Natural killer cell (primary cell): ENCODE measurements at regions not wholly inside any gene's neighbourhood (a gene's known extent, or its start where the extent isn't known, plus 50 kb on each side); places are given as distances from the start of the nearest gene placed in this dataset.
"Not testable (repeated sequence)": the region's sequence is repeated elsewhere in the genome, so short reads cannot be mapped to it uniquely, and the experiment has no call there.

ENCODE experiments used
- ATAC-seq, 3 donors: fragments of 150-1000 bp in 2 of 3; fragments of 200-7000 bp in 1 of 3; cut with Tn5 transposase; 1 replicate in 1 of 3; 2 replicates in 2 of 3; pipeline ENCODE4 v1.10.0; 2021; ENCODE audit warnings: mild to moderate bottlenecking in 2 of 3, moderate library complexity in 2 of 3
- DNase-seq, 2 donors: peaks; one replicate each; pipeline versions ENCODE4 v3.0.0 to v3.0.0-alpha.2; 2013 to 2021; ENCODE audit warnings: mixed read lengths in 1 of 2
- H3K27ac ChIP-seq: one replicate; pipeline ENCODE4 v1.5.1; 2013; ENCODE audit warnings: mild to moderate bottlenecking, low read length
- H3K27me3 ChIP-seq: one replicate; pipeline ENCODE4 v1.6.1; 2013; ENCODE audit warnings: low read length; ENCODE audit not compliant: control insufficient read depth, insufficient read depth
- H3K36me3 ChIP-seq: one replicate; pipeline ENCODE4 v1.6.1; 2013; ENCODE audit warnings: low read length; ENCODE audit not compliant: control insufficient read depth, insufficient read depth
- H3K4me1 ChIP-seq: one replicate; pipeline ENCODE4 v1.6.1; 2013; ENCODE audit warnings: low read length; ENCODE audit not compliant: control insufficient read depth, insufficient read depth
- H3K4me3 ChIP-seq: one replicate; pipeline ENCODE4 v1.5.1; 2013; ENCODE audit warnings: low read length
- H3K9me3 ChIP-seq: one replicate; pipeline ENCODE4 v1.6.1; 2013; ENCODE audit warnings: low read length; ENCODE audit not compliant: control insufficient read depth, insufficient read depth
- H3K27ac Mint-ChIP-seq, 2 donors: one replicate each; pipeline ENCODE4 v1.8.0; 2022; ENCODE audit warnings: mild to moderate bottlenecking in 2 of 2, mixed read lengths in 2 of 2, moderate library complexity in 1 of 2
- H3K27me3 Mint-ChIP-seq, 2 donors: one replicate each; pipeline ENCODE4 v1.8.0; 2022; ENCODE audit warnings: low read depth in 2 of 2, mixed read lengths in 2 of 2
- H3K36me3 Mint-ChIP-seq: one replicate; pipeline ENCODE4 v1.8.0; 2022; ENCODE audit warnings: mixed read lengths
- H3K4me1 Mint-ChIP-seq, 2 donors: one replicate each; pipeline ENCODE4 v1.8.0; 2022; ENCODE audit warnings: mixed read lengths in 2 of 2
- H3K4me3 Mint-ChIP-seq: one replicate; pipeline ENCODE4 v1.8.0; 2022; ENCODE audit warnings: mild to moderate bottlenecking, moderate library complexity, mixed read lengths
- H3K9me3 Mint-ChIP-seq, 2 donors: one replicate each; pipeline ENCODE4 v1.8.0; 2022; ENCODE audit warnings: mixed read lengths in 2 of 2
- CTCF ChIP-seq: fragments of 200-600 bp; IDR thresholded peaks from one replicate; pipeline ENCODE4 v1.8.0; 2022; ENCODE audit warnings: antibody characterized with exemption
- WGBS: methylation state at CpG from one replicate; pipeline ENCODE4 v1.1.7; 2013; ENCODE audit warnings: missing lambda C conversion rate; ENCODE audit not compliant: insufficient coverage; 5-methylcytosine and 5-hydroxymethylcytosine counted together
- intact Hi-C: fragments of 100-400 bp; cut with micrococcal nuclease; formaldehyde crosslinking; loops from one replicate; pipeline ENCODE4 v1.14.2; 2022

- WGBS: 88% methylated on average over 1 of the region's 1 CpG
- Mint-ChIP-seq H3K4me1 (no peaks in the 10 kb centered on the region), H3K36me3 (no peaks in the 10 kb centered on the region), H3K4me3 (no peak overlapping the region), H3K9me3 (peaks cover 0 to 2% of the 10 kb centered on the region in 2 donors), H3K27me3 (no peaks in the 10 kb centered on the region), H3K27ac (no peak overlapping the region)
- intact Hi-C loops: no loop called here
- H3K4me1 ChIP-seq: no peaks in the 10 kb centered on the region
- H3K9me3 ChIP-seq: no peaks in the 10 kb centered on the region
- H3K4me3 ChIP-seq: no peak overlapping the region
- H3K36me3 ChIP-seq: no peaks in the 10 kb centered on the region
- ATAC-seq (no peak), DNase-seq (no peak)
- no peaks in the 10 kb centered on the region for H3K27me3 ChIP-seq
- H3K27ac ChIP-seq: no peak overlapping the region
- TF ChIP-seq CTCF: no peak
Measured at GRCh38 chr5:86689103-86689729, 71.5 kb downstream of the COX7C start.

- WGBS: 68% methylated on average over 1 of the region's 1 CpG
- no peaks in the 10 kb centered on the region for H3K4me1 Mint-ChIP-seq
- no peak overlapping the region for H3K27ac ChIP-seq
- H3K4me3 ChIP-seq: no peak overlapping the region
- no peak for TF ChIP-seq CTCF
- no peak overlapping the region for H3K27ac Mint-ChIP-seq
- H3K27me3 ChIP-seq: no peaks in the 10 kb centered on the region
- no peaks in the 10 kb centered on the region for H3K36me3 Mint-ChIP-seq
- ATAC-seq: no peak
- no peak overlapping the region for H3K4me3 Mint-ChIP-seq
- no peaks in the 10 kb centered on the region for H3K4me1 ChIP-seq
- DNase-seq: no peak
- peaks cover 0 to 3% of the 10 kb centered on the region in 2 donors for H3K27me3 Mint-ChIP-seq
- H3K36me3 ChIP-seq: no peaks in the 10 kb centered on the region
- no peaks in the 10 kb centered on the region for H3K9me3 ChIP-seq
- H3K9me3 Mint-ChIP-seq: peaks cover 3 to 4% of the 10 kb centered on the region in 2 donors
- intact Hi-C loops: no loop called here
Measured at GRCh38 chr5:86709157-86709881, 91.6 kb downstream of the COX7C start.

- WGBS: 68% methylated on average over 2 of the region's 2 CpGs
- Histone ChIP-seq H3K4me3 (no peak overlapping the region), H3K27ac (no peak overlapping the region), H3K9me3 (no peaks in the 10 kb centered on the region), H3K4me1 (no peaks in the 10 kb centered on the region), H3K36me3 (no peaks in the 10 kb centered on the region), H3K27me3 (no peaks in the 10 kb centered on the region)
- Mint-ChIP-seq H3K4me1 (no peaks in the 10 kb centered on the region), H3K9me3 (peaks cover 0 to 2% of the 10 kb centered on the region in 2 donors), H3K27me3 (no peaks in the 10 kb centered on the region), H3K4me3 (no peak overlapping the region), H3K36me3 (no peaks in the 10 kb centered on the region), H3K27ac (no peak overlapping the region)
- no peak for TF ChIP-seq CTCF
- DNase-seq (no peak), ATAC-seq (no peak)
- intact Hi-C loops: no loop called here
Measured at GRCh38 chr5:86716121-86716520, 98.4 kb downstream of the COX7C start.

GRCh38 chr5:86731319-86732117 lies 113.8 kb downstream of the COX7C start:
- intact Hi-C loops, H3K27ac Mint-ChIP-seq, H3K9me3 ChIP-seq, H3K4me3 Mint-ChIP-seq, H3K27ac ChIP-seq, H3K4me3 ChIP-seq, H3K4me1 ChIP-seq, H3K36me3 Mint-ChIP-seq, H3K27me3 ChIP-seq, ATAC-seq, DNase-seq, H3K4me1 Mint-ChIP-seq, H3K27me3 Mint-ChIP-seq, H3K36me3 ChIP-seq: not testable (repeated sequence)
- peaks cover 6 to 11% of the 10 kb centered on the region in 2 donors for H3K9me3 Mint-ChIP-seq
- WGBS: 94% methylated on average over 18 of the region's 20 CpGs
